Aorta (tissue), 5 donors: ENCODE measurements at regions not wholly inside any gene's neighbourhood (a gene's known extent, or its start where the extent isn't known, plus 50 kb on each side); places are given as distances from the start of the nearest gene placed in this dataset.

Source experiments
- ATAC-seq: fragments of 200-7000 bp; cut with Tn5 transposase; one replicate; pipeline ENCODE4 v1.9.1; 2022; ENCODE audit warnings: moderate library complexity; ENCODE audit not compliant: low FRiP score
- DNase-seq, 2 donors: peaks; one replicate each; pipeline ENCODE4 v3.0.0-alpha.2; 2020
- H3K27ac ChIP-seq, 2 donors: one replicate each; pipeline ENCODE4 v1.5.1; 2013; ENCODE audit warnings: low read length in 2 of 2, mild to moderate bottlenecking in 2 of 2, moderate library complexity in 2 of 2, control low read depth in 1 of 2, inconsistent platforms in 1 of 2, low read depth in 1 of 2
- H3K27me3 ChIP-seq, 2 donors: one replicate each; pipeline ENCODE4 v1.6.1; 2013; ENCODE audit warnings: control low read depth in 1 of 2, low read length in 1 of 2, mild to moderate bottlenecking in 1 of 2, moderate library complexity in 1 of 2; ENCODE audit not compliant: insufficient read depth in 2 of 2, control insufficient read depth in 1 of 2
- H3K36me3 ChIP-seq, 2 donors: one replicate each; pipeline ENCODE4 v1.6.1; 2013; ENCODE audit warnings: control low read depth in 1 of 2, low read length in 1 of 2, mild to moderate bottlenecking in 1 of 2; ENCODE audit not compliant: insufficient read depth in 2 of 2, control insufficient read depth in 1 of 2
- H3K4me1 ChIP-seq, 2 donors: one replicate each; pipeline ENCODE4 v1.6.1; 2013; ENCODE audit warnings: low read length in 2 of 2, control low read depth in 1 of 2, mild to moderate bottlenecking in 1 of 2, moderate library complexity in 1 of 2; ENCODE audit not compliant: insufficient read depth in 2 of 2, control insufficient read depth in 1 of 2
- H3K4me3 ChIP-seq, 2 donors: one replicate each; pipeline ENCODE4 v1.5.1; 2013; ENCODE audit warnings: low read length in 2 of 2, control low read depth in 1 of 2, mild to moderate bottlenecking in 1 of 2
- H3K9me3 ChIP-seq: one replicate; pipeline ENCODE4 v1.6.1; 2013; ENCODE audit warnings: mild to moderate bottlenecking, low read length; ENCODE audit not compliant: control insufficient read depth
- WGBS, 2 donors: extraction: QIAGEN DNeasy Blood & Tissue Kit; methylation state at CpG; one replicate each; pipeline ENCODE4 v1.1.7; 2013; 5-methylcytosine and 5-hydroxymethylcytosine counted together
- intact Hi-C, 2 donors: fragments of 100-400 bp; cut with DNase I; formaldehyde crosslinking; loops; one replicate each; pipeline versions ENCODE4 v1.14.2 to v1.15.0; 2022
- donor health status: healthy with polysubstance abuse.
- donor health status: Bipolar disorder and iron deficiency.
- donor health status: DM: no; HTN: no; CAD: no.
- donor health status: DM: no; HTN: no; CAD: no.
- donor health status: DM: yes; HTN: yes; CAD: no.

- 83 to 84% methylated on average over 7 of the region's 7 CpGs for WGBS, 2 donors
- intact Hi-C loops: no loop called here
- Histone ChIP-seq H3K4me3 (no peak overlapping the region), H3K9me3 (no peaks in the 10 kb centered on the region), H3K4me1 (no peaks in the 10 kb centered on the region), H3K27ac (no peak overlapping the region), H3K27me3 (no peaks in the 10 kb centered on the region), H3K36me3 (no peaks in the 10 kb centered on the region)
- ATAC-seq (no peak), DNase-seq (peak in 1 of 2 donors; percentile 15)
Observed at GRCh38 chr18:10242936-10243680, 211.3 kb upstream of the APCDD1 start.

GRCh38 chr18:10244341-10244740, 210.1 kb upstream of the APCDD1 start:
- no peaks in the 10 kb centered on the region for H3K9me3 ChIP-seq
- ATAC-seq (no peak), DNase-seq (peak in 1 of 2 donors; percentile 31)
- intact Hi-C loops: no loop called here
- no peaks in the 10 kb centered on the region for H3K27me3 ChIP-seq
- H3K27ac ChIP-seq: no peak overlapping the region
- WGBS, 2 donors: 24 to 30% methylated on average over 8 of the region's 8 CpGs
- H3K36me3 ChIP-seq: no peaks in the 10 kb centered on the region
- H3K4me3 ChIP-seq: no peak overlapping the region
- no peaks in the 10 kb centered on the region for H3K4me1 ChIP-seq

- whole genome bisulfite sequencing, 2 donors: 67 to 74% methylated on average over 11 of the region's 11 CpGs
- peak; percentile 46 for ATAC-seq
- H3K27me3 ChIP-seq: no peaks in the 10 kb centered on the region
- DNase-seq: peak in 1 of 2 donors; percentile 61
- H3K9me3 ChIP-seq: no peaks in the 10 kb centered on the region
- H3K36me3 ChIP-seq: no peaks in the 10 kb centered on the region
- H3K4me3 ChIP-seq: no peak overlapping the region
- no peaks in the 10 kb centered on the region for H3K4me1 ChIP-seq
- no peak overlapping the region for H3K27ac ChIP-seq
- intact Hi-C loops: no loop called here
Observed at GRCh38 chr18:10245031-10245845, 209.2 kb upstream of the APCDD1 start.

- DNase-seq (no peak), ATAC-seq (no peak)
- Histone ChIP-seq H3K27ac (no peak overlapping the region), H3K4me3 (no peak overlapping the region), H3K4me1 (no peaks in the 10 kb centered on the region), H3K9me3 (no peaks in the 10 kb centered on the region), H3K27me3 (no peaks in the 10 kb centered on the region), H3K36me3 (no peaks in the 10 kb centered on the region)
- WGBS, 2 donors: 96 to 97% methylated on average over 6 of the region's 6 CpGs
- intact Hi-C loops: no loop called here
Observed at GRCh38 chr18:10245846-10246175, 208.6 kb upstream of the APCDD1 start.

- WGBS, 2 donors: 83 to 84% methylated on average over 21 of the region's 21 CpGs
- intact Hi-C loops: no loop called here
- peak in 1 of 2 donors; percentile 68 for DNase-seq
- H3K4me3 ChIP-seq: no peak overlapping the region
- H3K27ac ChIP-seq: no peak overlapping the region
- no peaks in the 10 kb centered on the region for H3K27me3 ChIP-seq
- no peaks in the 10 kb centered on the region for H3K4me1 ChIP-seq
- ATAC-seq: no peak
- H3K36me3 ChIP-seq: no peaks in the 10 kb centered on the region
- no peaks in the 10 kb centered on the region for H3K9me3 ChIP-seq
Observed at GRCh38 chr18:10247021-10247741, 207.3 kb upstream of the APCDD1 start.

- ATAC-seq (peak; percentile 5), DNase-seq (peak in 1 of 2 donors; percentile 46)
- Histone ChIP-seq H3K27ac (no peak overlapping the region), H3K9me3 (no peaks in the 10 kb centered on the region), H3K4me3 (no peak overlapping the region), H3K4me1 (no peaks in the 10 kb centered on the region), H3K27me3 (no peaks in the 10 kb centered on the region), H3K36me3 (no peaks in the 10 kb centered on the region)
- 95 to 97% methylated on average over 9 to 10 of the region's 10 CpGs for WGBS, 2 donors
- intact Hi-C loops: no loop called here
Observed at GRCh38 chr18:10247742-10248082, 206.7 kb upstream of the APCDD1 start.

GRCh38 chr18:10248738-10249137, 205.7 kb upstream of the APCDD1 start:
- Histone ChIP-seq H3K4me1 (no peaks in the 10 kb centered on the region), H3K4me3 (no peak overlapping the region), H3K36me3 (no peaks in the 10 kb centered on the region), H3K9me3 (no peaks in the 10 kb centered on the region), H3K27ac (no peak overlapping the region), H3K27me3 (no peaks in the 10 kb centered on the region)
- ATAC-seq (no peak), DNase-seq (no peak)
- intact Hi-C loops: no loop called here
- 96 to 97% methylated on average over 5 of the region's 5 CpGs for WGBS, 2 donors

GRCh38 chr18:10249270-10249669, 205.2 kb upstream of the APCDD1 start:
- no peak overlapping the region for H3K4me3 ChIP-seq
- DNase-seq (peak in 1 of 2 donors; percentile 57), ATAC-seq (no peak)
- H3K4me1 ChIP-seq: no peaks in the 10 kb centered on the region
- 73 to 74% methylated on average over 3 of the region's 3 CpGs for WGBS, 2 donors
- no peak overlapping the region for H3K27ac ChIP-seq
- H3K27me3 ChIP-seq: no peaks in the 10 kb centered on the region
- intact Hi-C loops: no loop called here
- H3K9me3 ChIP-seq: no peaks in the 10 kb centered on the region
- H3K36me3 ChIP-seq: no peaks in the 10 kb centered on the region
